Left cardiac atrium (tissue), 4 donors: ENCODE measurements at regions not wholly inside any gene's neighbourhood (a gene's known extent, or its start where the extent isn't known, plus 50 kb on each side); places are given as distances from the start of the nearest gene placed in this dataset.
"Not testable (repeated sequence)": the region's sequence is repeated elsewhere in the genome, so short reads cannot be mapped to it uniquely, and the experiment has no call there.

Experiments
- ATAC-seq, 2 donors: fragments of 200-7000 bp; cut with Tn5 transposase; one replicate each; pipeline ENCODE4 v1.9.1; 2020; ENCODE audit warnings: mild to moderate bottlenecking in 2 of 2, moderate library complexity in 2 of 2
- DNase-seq: peaks from one replicate; pipeline ENCODE4 v3.0.0-alpha.2; 2020
- intact Hi-C, 2 donors: fragments of 100-400 bp; cut with DNase I; formaldehyde crosslinking; loops; one replicate each; pipeline versions ENCODE4 v1.14.1 to v1.15.1; 2022 to 2023
- donor health status: DM: no; HTN: yes; CAD: no.
- donor health status: DM: no; HTN: yes; CAD: no; lungs with severe emphysema.
- donor health status: DM: yes; HTN: yes; CAD: no.
- donor health status: Dilated cardiomyopathy.

- no peak for DNase-seq
These were observed 150.2 kb downstream of the FOXD2 start for GRCh38 chr1:47587891-47588582.

GRCh38 chr1:47590523-47591225 lies 152.8 kb downstream of the FOXD2 start:
- DNase-seq: no peak
- ATAC-seq: no peak
- intact Hi-C loops: no loop called here

More at GRCh38 chr1:47587891-47588582, 150.2 kb downstream of the FOXD2 start:
- ATAC-seq: peak; percentile 54 to 71
- intact Hi-C loops: no loop called here

GRCh38 chr1:47591801-47592200 lies 154.0 kb downstream of the FOXD2 start:
- intact Hi-C loops: no loop called here
- ATAC-seq: no peak
- DNase-seq: no peak

GRCh38 chr1:47592296-47593012 lies 154.6 kb downstream of the FOXD2 start:
- DNase-seq (no peak), ATAC-seq (no peak)
- intact Hi-C loops: no loop called here

DNA sequence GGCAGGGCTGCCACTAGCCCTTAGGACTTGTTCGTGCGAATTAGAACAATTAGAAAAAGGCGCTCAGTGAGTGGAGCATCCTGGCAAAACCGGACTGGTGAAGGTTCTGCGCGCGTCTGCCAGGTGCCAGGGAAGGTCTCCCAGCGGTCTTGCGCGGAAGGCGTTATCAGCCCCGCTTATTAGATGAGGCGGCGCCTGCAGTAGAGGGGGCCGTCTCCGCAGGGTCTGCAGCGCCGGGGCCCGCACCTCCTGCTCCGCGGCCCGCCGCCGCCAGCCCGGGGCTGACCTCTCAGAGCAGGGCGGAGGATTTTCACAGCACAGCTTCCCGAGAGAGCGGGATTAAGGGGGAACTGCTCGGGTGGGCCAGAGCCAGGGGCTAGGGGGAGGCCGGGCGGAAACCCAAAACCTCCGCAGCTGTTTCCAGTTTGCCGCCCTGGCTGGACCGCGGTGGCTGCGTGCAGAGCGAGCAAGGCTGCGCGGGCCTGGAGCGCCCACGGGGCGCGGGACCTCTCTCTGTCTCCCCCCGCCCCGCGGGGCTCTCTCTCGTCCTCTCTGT lies 155.2 kb downstream of the FOXD2 start:
- intact Hi-C loops: no loop called here
- no peak for DNase-seq
- ATAC-seq: peak in 1 of 2 donors; percentile 30

- intact Hi-C loops: no loop called here
- DNase-seq (no peak), ATAC-seq (no peak)
These were observed 155.9 kb downstream of the FOXD2 start for GRCh38 chr1:47593598-47594285.

- intact Hi-C loops: no loop called here
- ATAC-seq: no peak
These were observed 156.8 kb downstream of the FOXD2 start for GRCh38 chr1:47594627-47595026.

GRCh38 chr1:47596328-47596727 lies 158.5 kb downstream of the FOXD2 start:
- ATAC-seq (no peak), DNase-seq (no peak)
- intact Hi-C loops: no loop called here

More at GRCh38 chr1:47594627-47595026, 156.8 kb downstream of the FOXD2 start:
- DNase-seq: no peak

GRCh38 chr1:47598357-47598756 lies 160.5 kb downstream of the FOXD2 start:
- intact Hi-C loops: no loop called here
- DNase-seq (no peak), ATAC-seq (no peak)

DNA sequence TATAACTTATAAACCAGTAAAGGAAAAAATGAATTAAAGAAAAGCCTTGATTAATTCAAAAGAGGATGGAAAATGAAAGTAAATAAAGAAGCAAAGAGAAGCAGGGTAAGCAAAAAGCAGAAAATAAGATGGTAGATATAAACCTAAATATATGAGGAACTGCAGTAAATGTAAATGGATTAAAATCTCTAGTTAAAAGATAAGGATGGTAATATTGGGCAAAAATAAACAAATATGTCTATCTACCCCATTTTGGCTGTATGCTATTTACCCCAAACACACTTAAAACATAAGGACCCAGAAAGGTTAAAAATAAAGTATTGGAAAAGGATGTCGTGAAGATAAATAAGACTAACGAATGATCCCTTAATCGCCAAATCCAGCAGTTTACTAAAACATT lies 161.9 kb downstream of the FOXD2 start:
- no peak for ATAC-seq
- intact Hi-C loops: no loop called here
- DNase-seq: no peak

- ATAC-seq, intact Hi-C loops, DNase-seq: not testable (repeated sequence)
These were observed 164.6 kb downstream of the FOXD2 start for GRCh38 chr1:47602491-47602890.

DNA sequence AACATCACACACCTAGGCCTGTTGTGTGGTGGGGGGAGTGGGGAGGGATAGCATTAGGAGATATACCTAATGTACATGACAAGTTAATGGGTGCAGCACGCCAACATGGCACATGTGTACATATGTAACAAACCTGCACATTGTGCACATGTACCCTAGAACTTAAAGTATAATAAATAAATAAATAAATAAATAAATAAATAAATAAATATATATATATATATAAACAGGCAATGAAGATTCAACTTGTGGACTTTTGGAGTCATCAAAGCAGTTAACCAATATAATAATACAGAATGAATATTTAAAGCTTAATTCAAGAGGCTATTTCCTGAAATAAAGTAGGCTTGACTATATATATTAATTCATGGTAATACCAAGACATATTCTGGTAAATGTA lies 167.0 kb downstream of the FOXD2 start:
- ATAC-seq, intact Hi-C loops, DNase-seq: not testable (repeated sequence)

- no peak for DNase-seq
- intact Hi-C loops: no loop called here
- no peak for ATAC-seq
These were observed 170.5 kb downstream of the FOXD2 start for GRCh38 chr1:47608296-47608875.

GRCh38 chr1:47611992-47612391 lies 174.1 kb downstream of the FOXD2 start:
- no peak for DNase-seq
- intact Hi-C loops: no loop called here
- no peak for ATAC-seq

DNA sequence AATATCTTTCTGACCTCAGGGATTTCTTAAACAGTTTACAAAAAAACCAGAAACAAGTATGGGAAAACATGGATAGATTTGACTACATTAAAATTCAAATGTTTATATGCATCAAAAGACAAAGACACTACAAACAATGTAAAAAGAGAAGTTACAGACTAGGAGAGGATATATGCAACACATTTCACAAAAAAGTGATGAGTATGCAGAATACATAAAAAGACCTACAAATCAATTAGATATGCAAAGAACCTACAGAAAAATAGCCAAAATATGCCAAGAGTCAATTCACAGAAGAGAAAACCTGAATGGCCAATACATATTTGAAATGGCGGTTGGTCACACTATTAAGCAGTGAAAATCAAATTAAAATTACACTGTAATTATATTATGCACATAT lies 175.0 kb downstream of the FOXD2 start:
- ATAC-seq (no peak), DNase-seq (no peak)
- intact Hi-C loops: no loop called here

- ATAC-seq: no peak
- intact Hi-C loops: no loop called here
- no peak for DNase-seq
These were observed 178.2 kb downstream of the FOXD2 start for GRCh38 chr1:47616036-47616435.

- DNase-seq (no peak), ATAC-seq (no peak)
- intact Hi-C loops: no loop called here
These were observed 179.1 kb downstream of the FOXD2 start for GRCh38 chr1:47616906-47617305.

- intact Hi-C loops: no loop called here
- DNase-seq: no peak
- ATAC-seq: no peak
These were observed 179.8 kb downstream of the FOXD2 start for GRCh38 chr1:47617381-47618221.
